ENCODE measurements at regions not wholly inside any gene's neighbourhood (a gene's known extent, or its start where the extent isn't known, plus 50 kb on each side); places are given as distances from the start of the nearest gene placed in this dataset.
"Not testable (repeated sequence)": the region's sequence is repeated elsewhere in the genome, so short reads cannot be mapped to it uniquely, and the experiment has no call there.

GRCh38 chr1:215287362-215287761 is 204.8 kb downstream of the KCNK2 start:
- in situ Hi-C loops (cut with MboI; ENCODE audit: low pct_unique_long_range_greater_than_20kb in 2 of 9, low sequenced_read_pairs in 9 of 9, unreplicated experiment in 9 of 9): no loop called here
- WGBS, 10 experiments: 39 to 100% (median 86%) methylated on average over 1 to 2 of the region's 2 CpGs; no CpG with 5 or more reads in 3 of the 10 experiments
- Histone ChIP-seq H3K4me1 (replicated peaks in 1 of 2) (peaks cover 2 to 23% of the 10 kb centered on the region in 2 donors), H3K27ac (no peak overlapping the region), H3K4me3 (no peak overlapping the region)
- no peak for ATAC-seq (replicated peaks in 6 of 8)

DNA sequence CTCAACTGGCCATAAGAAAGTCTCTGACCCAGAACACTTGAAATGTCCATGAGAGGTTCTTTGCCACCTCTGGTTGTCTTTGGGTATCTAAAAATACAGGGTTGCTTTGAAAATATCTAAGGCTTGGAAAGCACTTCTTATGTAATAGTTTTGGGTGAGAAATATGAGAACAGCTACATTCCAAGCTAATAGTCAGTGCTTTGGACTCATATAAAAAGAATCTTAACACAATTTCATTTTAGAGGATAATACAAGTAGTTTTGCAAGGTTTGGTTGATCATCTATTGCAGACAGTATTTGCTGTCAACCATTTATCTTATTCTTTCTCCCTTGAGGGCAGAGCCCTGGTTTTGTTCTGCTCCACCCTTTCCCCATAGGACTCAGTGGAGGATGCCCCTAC is 207.5 kb downstream of the KCNK2 start:
- Histone ChIP-seq H3K4me1 (replicated peaks in 1 of 2) (peaks cover 0 to 10% of the 10 kb centered on the region in 2 donors), H3K4me3 (no peak overlapping the region), H3K27ac (no peak overlapping the region)
- ATAC-seq (replicated peaks in 6 of 8): no peak
- in situ Hi-C loops (cut with MboI; ENCODE audit: low pct_unique_long_range_greater_than_20kb in 2 of 9, low sequenced_read_pairs in 9 of 9, unreplicated experiment in 9 of 9): no loop called here

GRCh38 chr1:215292932-215293331 is 210.4 kb downstream of the KCNK2 start:
- WGBS, 10 experiments: 0 to 100% (median 82%) methylated on average over 1 of the region's 1 CpG; no CpG with 5 or more reads in 4 of the 10 experiments
- ATAC-seq (replicated peaks in 6 of 8): no peak
- H3K4me1 ChIP-seq (replicated peaks in 1 of 2): peaks cover 0 to 4% of the 10 kb centered on the region in 2 donors
- no peak overlapping the region for H3K27ac ChIP-seq
- H3K4me3 ChIP-seq: no peak overlapping the region
- in situ Hi-C loops (cut with MboI; ENCODE audit: low pct_unique_long_range_greater_than_20kb in 2 of 9, low sequenced_read_pairs in 9 of 9, unreplicated experiment in 9 of 9): no loop called here

DNA sequence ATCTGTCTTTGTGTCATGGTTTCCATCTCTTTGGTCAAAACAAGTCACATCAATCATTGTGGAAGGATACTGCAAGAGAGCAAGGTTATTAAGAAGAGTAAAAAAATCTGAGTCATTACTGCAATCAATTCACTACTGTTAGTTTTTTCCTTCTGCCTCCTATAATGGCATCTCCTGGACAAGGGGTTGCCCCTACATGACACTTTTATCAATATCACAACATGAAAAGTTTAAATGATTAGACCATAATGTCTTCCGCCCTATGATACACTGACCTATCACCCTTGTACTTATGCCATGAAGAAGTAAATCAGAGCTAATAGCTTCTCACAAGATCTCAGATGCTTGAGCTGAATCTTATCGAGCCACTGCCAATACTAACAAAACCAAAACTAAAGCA is 223.9 kb downstream of the KCNK2 start:
- ATAC-seq (replicated peaks in 6 of 8): peak in 3 of 8 experiments; percentile 54 to 69 (median 68)
- 36 to 100% (median 68%) methylated on average over 1 to 2 of the region's 2 CpGs; no CpG with 5 or more reads in 2 of the 10 experiments for WGBS, 10 experiments

DNA sequence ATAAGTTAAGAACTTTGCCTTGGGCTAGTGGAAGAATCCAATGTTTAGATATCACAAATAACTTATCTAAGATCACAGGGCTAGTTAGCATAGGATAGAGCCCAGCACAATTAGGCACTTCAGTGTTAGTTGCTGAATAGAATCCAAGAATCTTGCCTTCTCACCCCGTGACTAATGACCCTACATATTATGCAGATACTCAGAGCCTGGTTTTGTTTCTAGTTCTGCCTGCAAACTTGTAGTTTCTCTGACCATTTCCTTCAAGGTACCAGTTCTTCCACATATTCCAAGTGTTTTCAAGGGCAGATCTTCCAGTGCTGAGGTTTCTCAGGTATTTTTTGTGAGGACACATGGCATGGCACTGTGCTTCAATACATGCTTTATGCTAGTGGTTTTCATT is 239.3 kb downstream of the KCNK2 start:
- in situ Hi-C loops (cut with MboI; ENCODE audit: low pct_unique_long_range_greater_than_20kb in 2 of 9, low sequenced_read_pairs in 9 of 9, unreplicated experiment in 9 of 9): no loop called here
- H3K4me3 ChIP-seq: no peak overlapping the region
- 0 to 75% (median 50%) methylated on average over 1 of the region's 1 CpG; no CpG with 5 or more reads in 4 of the 10 experiments for WGBS, 10 experiments
- H3K27ac ChIP-seq: no peak overlapping the region
- no peaks in the 10 kb centered on the region for H3K4me1 ChIP-seq (replicated peaks in 1 of 2)
- peak in 2 of 8 experiments; percentile 64 to 78 for ATAC-seq (replicated peaks in 6 of 8)

More for the DNA sequence above, 223.9 kb downstream of the KCNK2 start:
- in situ Hi-C loops (cut with MboI; ENCODE audit: low pct_unique_long_range_greater_than_20kb in 2 of 9, low sequenced_read_pairs in 9 of 9, unreplicated experiment in 9 of 9): no loop called here
- Histone ChIP-seq H3K27ac (no peak overlapping the region), H3K4me3 (no peak overlapping the region), H3K4me1 (replicated peaks in 1 of 2) (peaks cover 3 to 20% of the 10 kb centered on the region in 2 donors)

DNA sequence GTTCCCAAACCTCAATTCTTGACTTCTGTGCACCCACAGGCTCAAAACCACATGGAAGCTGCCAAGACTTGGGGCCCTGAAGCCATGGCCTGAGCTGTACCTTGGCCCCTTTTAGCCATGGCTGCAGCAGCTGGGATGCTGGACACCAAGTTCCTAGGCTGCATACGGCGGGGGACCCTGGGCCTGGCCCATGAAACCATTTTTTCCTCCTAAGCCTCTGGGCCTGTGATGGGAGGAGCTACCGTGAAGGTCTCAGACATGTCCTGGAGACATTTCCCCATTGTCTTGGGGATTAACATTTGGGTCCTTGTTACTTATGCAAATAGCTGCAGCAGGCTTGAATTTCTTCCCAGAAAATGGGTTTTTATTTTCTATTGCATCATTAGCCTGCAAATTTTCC is 241.5 kb downstream of the KCNK2 start:
- in situ Hi-C loops (cut with MboI; ENCODE audit: low pct_unique_long_range_greater_than_20kb in 2 of 9, low sequenced_read_pairs in 9 of 9, unreplicated experiment in 9 of 9); H3K4me1 ChIP-seq (replicated peaks in 1 of 2); ATAC-seq (replicated peaks in 6 of 8); H3K27ac ChIP-seq; H3K4me3 ChIP-seq: not testable (repeated sequence)
- WGBS, 10 experiments: 0 to 100% (median 96%) methylated on average over 1 to 3 of the region's 3 CpGs; no CpG with 5 or more reads in 2 of the 10 experiments

- ATAC-seq (replicated peaks in 6 of 8): peak in 3 of 8 experiments; percentile 33 to 60 (median 57)
- in situ Hi-C loops (cut with MboI; ENCODE audit: low pct_unique_long_range_greater_than_20kb in 2 of 9, low sequenced_read_pairs in 9 of 9, unreplicated experiment in 9 of 9): no loop called here
- peaks cover 2 to 8% of the 10 kb centered on the region in 2 donors for H3K4me1 ChIP-seq (replicated peaks in 1 of 2)
- no peak overlapping the region for H3K4me3 ChIP-seq
- peak overlapping the region in 1 of 2 donors; percentile 15 for H3K27ac ChIP-seq
These were observed 236.7 kb upstream of the KCTD3 start for GRCh38 chr1:215330426-215330825.

GRCh38 chr1:215344539-215344938 is 222.6 kb upstream of the KCTD3 start:
- in situ Hi-C loops (cut with MboI; ENCODE audit: low pct_unique_long_range_greater_than_20kb in 2 of 9, low sequenced_read_pairs in 9 of 9, unreplicated experiment in 9 of 9): no loop called here
- no peak for ATAC-seq (replicated peaks in 6 of 8)

DNA sequence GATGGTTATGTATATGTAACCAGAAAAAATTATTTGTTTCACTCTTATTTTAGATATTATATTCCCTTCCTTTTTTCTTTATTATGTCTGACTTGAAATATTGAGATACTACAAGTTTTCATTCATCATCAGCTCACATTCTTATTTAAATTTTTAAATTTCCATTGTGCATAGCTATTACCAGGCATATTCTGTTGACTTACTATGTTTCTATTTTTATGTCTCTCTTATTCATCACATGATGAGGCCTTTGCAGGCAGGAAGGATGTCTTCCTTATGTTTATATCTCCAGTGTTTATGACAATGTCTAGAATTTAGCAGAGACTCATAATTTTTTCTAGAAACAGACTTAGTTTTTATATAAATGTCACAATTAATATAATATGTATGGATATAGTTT is 221.9 kb upstream of the KCTD3 start:
- Histone ChIP-seq H3K4me3 (no peak overlapping the region), H3K4me1 (replicated peaks in 1 of 2) (no peaks in the 10 kb centered on the region), H3K27ac (no peak overlapping the region)
- ATAC-seq (replicated peaks in 6 of 8): peak in 3 of 8 experiments; percentile 62 to 95 (median 85)
- in situ Hi-C loops (cut with MboI; ENCODE audit: low pct_unique_long_range_greater_than_20kb in 2 of 9, low sequenced_read_pairs in 9 of 9, unreplicated experiment in 9 of 9): no loop called here

More at GRCh38 chr1:215344539-215344938, 222.6 kb upstream of the KCTD3 start:
- Histone ChIP-seq H3K4me3 (no peak overlapping the region), H3K4me1 (replicated peaks in 1 of 2) (no peaks in the 10 kb centered on the region), H3K27ac (no peak overlapping the region)

GRCh38 chr1:215345766-215346165 is 221.3 kb upstream of the KCTD3 start:
- 13 to 98% (median 77%) methylated on average over 1 to 3 of the region's 3 CpGs; no CpG with 5 or more reads in 2 of the 10 experiments for WGBS, 10 experiments
- in situ Hi-C loops (cut with MboI; ENCODE audit: low pct_unique_long_range_greater_than_20kb in 2 of 9, low sequenced_read_pairs in 9 of 9, unreplicated experiment in 9 of 9): no loop called here
- ATAC-seq (replicated peaks in 6 of 8): no peak

GRCh38 chr1:215357901-215358300 is 209.2 kb upstream of the KCTD3 start:
- Histone ChIP-seq H3K4me3 (no peak overlapping the region), H3K4me1 (replicated peaks in 1 of 2) (no peaks in the 10 kb centered on the region), H3K27ac (no peak overlapping the region)
- in situ Hi-C loops (cut with MboI; ENCODE audit: low pct_unique_long_range_greater_than_20kb in 2 of 9, low sequenced_read_pairs in 9 of 9, unreplicated experiment in 9 of 9): no loop called here
- ATAC-seq (replicated peaks in 6 of 8): no peak
- WGBS, 10 experiments: 79 to 100% (median 100%) methylated on average over 1 to 2 of the region's 2 CpGs

More at GRCh38 chr1:215345766-215346165, 221.3 kb upstream of the KCTD3 start:
- H3K4me3 ChIP-seq: no peak overlapping the region
- H3K27ac ChIP-seq: no peak overlapping the region
- H3K4me1 ChIP-seq (replicated peaks in 1 of 2): no peaks in the 10 kb centered on the region

GRCh38 chr1:215358356-215358755 is 208.7 kb upstream of the KCTD3 start:
- WGBS, 10 experiments: 0 to 100% (median 83%) methylated on average over 1 of the region's 1 CpG; no CpG with 5 or more reads in 3 of the 10 experiments
- ATAC-seq (replicated peaks in 6 of 8): no peak
- Histone ChIP-seq H3K4me1 (replicated peaks in 1 of 2) (no peaks in the 10 kb centered on the region), H3K27ac (no peak overlapping the region), H3K4me3 (no peak overlapping the region)
- in situ Hi-C loops (cut with MboI; ENCODE audit: low pct_unique_long_range_greater_than_20kb in 2 of 9, low sequenced_read_pairs in 9 of 9, unreplicated experiment in 9 of 9): no loop called here

- no peak overlapping the region for H3K4me3 ChIP-seq
- ATAC-seq (replicated peaks in 6 of 8): no peak
- H3K4me1 ChIP-seq (replicated peaks in 1 of 2): no peaks in the 10 kb centered on the region
- in situ Hi-C loops (cut with MboI; ENCODE audit: low pct_unique_long_range_greater_than_20kb in 2 of 9, low sequenced_read_pairs in 9 of 9, unreplicated experiment in 9 of 9): no loop called here
- H3K27ac ChIP-seq: no peak overlapping the region
These were observed 207.1 kb upstream of the KCTD3 start for GRCh38 chr1:215360031-215360430.

DNA sequence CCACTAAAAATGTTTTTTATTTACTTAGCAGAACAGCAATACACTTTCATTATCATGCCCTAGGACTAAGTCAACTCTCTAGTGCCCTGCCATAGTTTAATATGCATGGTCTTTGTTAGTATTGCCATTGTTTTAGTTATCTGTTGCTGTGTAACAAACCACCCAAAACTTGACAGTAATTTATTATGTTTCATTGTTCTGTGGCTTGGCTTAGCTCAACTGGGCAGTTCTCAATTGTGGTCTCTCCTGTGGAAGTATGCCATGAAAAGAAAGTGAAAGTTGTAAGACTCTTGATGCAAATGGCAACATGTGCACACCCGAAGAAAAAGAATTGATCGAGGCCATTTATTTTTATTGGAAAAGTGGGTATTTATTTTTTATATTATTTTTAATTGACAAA is 206.3 kb upstream of the KCTD3 start:
- H3K27ac ChIP-seq: no peak overlapping the region
- no peaks in the 10 kb centered on the region for H3K4me1 ChIP-seq (replicated peaks in 1 of 2)
- no peak overlapping the region for H3K4me3 ChIP-seq
- 65 to 100% (median 79%) methylated on average over 1 to 2 of the region's 2 CpGs for WGBS, 10 experiments
- peak in 4 of 8 experiments; percentile 25 to 64 (median 37) for ATAC-seq (replicated peaks in 6 of 8)
- in situ Hi-C loops (cut with MboI; ENCODE audit: low pct_unique_long_range_greater_than_20kb in 2 of 9, low sequenced_read_pairs in 9 of 9, unreplicated experiment in 9 of 9): no loop called here

Measured in motor neuron (in vitro differentiated cells).